SK-N-SH treated with all-trans-retinoic acid at 6 μM for 48 hours (cell line): ENCODE measurements at regions not wholly inside any gene's neighbourhood (a gene's known extent, or its start where the extent isn't known, plus 50 kb on each side); places are given as distances from the start of the nearest gene placed in this dataset.

Experiments used
- ARNTL ChIP-seq: fragments of 450-650 bp; formaldehyde crosslinking; IDR thresholded peaks from 2 replicates; pipeline ENCODE4 v1.5.0; 2020; ENCODE audit warnings: low read depth, mild to moderate bottlenecking, moderate library complexity, borderline replicate concordance
- BACH2 ChIP-seq: fragments of 250-450 bp; sonication (Bioruptor Pico); IDR thresholded peaks from 2 replicates; pipeline ENCODE4 v1.9.0; 2021; ENCODE audit warnings: mild to moderate bottlenecking, borderline replicate concordance
- CSDC2 ChIP-seq: fragments of 250-450 bp; sonication (Bioruptor Pico); IDR thresholded peaks from 2 replicates; pipeline ENCODE4 v1.5.0; 2020; ENCODE audit warnings: mild to moderate bottlenecking, moderate library complexity
- ESRRG ChIP-seq: fragments of 250-450 bp; sonication (Bioruptor Pico); IDR thresholded peaks from 2 replicates; pipeline ENCODE4 v1.6.1; 2021; ENCODE audit warnings: mild to moderate bottlenecking
- PATZ1 ChIP-seq: fragments of 250-450 bp; sonication (Bioruptor Pico); IDR thresholded peaks from 2 replicates; pipeline ENCODE4 v1.8.0; 2020; ENCODE audit warnings: mild to moderate bottlenecking, moderate library complexity, borderline replicate concordance
- RARB ChIP-seq: fragments of 250-450 bp; sonication (Bioruptor Pico); IDR thresholded peaks from 2 replicates; pipeline ENCODE4 v1.8.0; 2021; ENCODE audit warnings: mild to moderate bottlenecking, moderate library complexity
- TCF4 ChIP-seq: fragments of 250-450 bp; sonication (Bioruptor Pico); IDR thresholded peaks from 2 replicates; pipeline ENCODE4 v1.8.0; 2021; ENCODE audit warnings: mild to moderate bottlenecking, moderate library complexity, borderline replicate concordance
- ZC3H10 ChIP-seq: fragments of 250-450 bp; sonication (Bioruptor Pico); IDR thresholded peaks from 2 replicates; pipeline ENCODE4 v1.5.1; 2021; ENCODE audit warnings: mild to moderate bottlenecking, moderate library complexity
- ZFP3 ChIP-seq: fragments of 250-450 bp; sonication (Bioruptor Pico); IDR thresholded peaks from 2 replicates; pipeline ENCODE4 v1.5.0; 2020; ENCODE audit warnings: mild to moderate bottlenecking, moderate library complexity
- ZNF565 ChIP-seq: fragments of 450-650 bp; formaldehyde crosslinking; conservative IDR thresholded peaks from 2 replicates; pipeline ENCODE4 v1.5.0; 2020; ENCODE audit warnings: low read depth, mild to moderate bottlenecking, moderate library complexity
- ZNF70 ChIP-seq: fragments of 450-650 bp; formaldehyde crosslinking; IDR thresholded peaks from 2 replicates; pipeline ENCODE4 v1.5.0; 2020; ENCODE audit warnings: mild to moderate bottlenecking, moderate library complexity
- ZNF8 ChIP-seq: fragments of 450-650 bp; formaldehyde crosslinking; IDR thresholded peaks from 2 replicates; pipeline ENCODE4 v1.5.0; 2020; ENCODE audit warnings: mild to moderate bottlenecking, moderate library complexity

GRCh38 chr4:13763707-13764106 lies 136.2 kb upstream of the BOD1L1 start:
- TF ChIP-seq PATZ1 (CRISPR knock-in tag) = no peak
- TF ChIP-seq ZNF70 = no peak
- TF ChIP-seq ZC3H10 = no peak
- no peak for TF ChIP-seq CSDC2 (CRISPR knock-in tag)
- no peak for TF ChIP-seq ESRRG (CRISPR knock-in tag)
- TF ChIP-seq ZFP3 (CRISPR knock-in tag) = no peak
- no peak for TF ChIP-seq ZNF565 (CRISPR knock-in tag)
- TF ChIP-seq RARB (CRISPR knock-in tag) = no peak
- no peak for TF ChIP-seq ZNF8 (CRISPR knock-in tag)
- TF ChIP-seq BACH2 (CRISPR knock-in tag) = no peak
- no peak for TF ChIP-seq ARNTL (CRISPR knock-in tag)
- no peak for TF ChIP-seq TCF4 (CRISPR knock-in tag)
